Peyer's patch (tissue), 4 donors: ENCODE measurements at regions not wholly inside any gene's neighbourhood (a gene's known extent, or its start where the extent isn't known, plus 50 kb on each side); places are given as distances from the start of the nearest gene placed in this dataset.
"Not testable (repeated sequence)": the region's sequence is repeated elsewhere in the genome, so short reads cannot be mapped to it uniquely, and the experiment has no call there.

Source experiments
- CTCF ChIP-seq, 6 experiments: fragments of 450-650 bp in 4 of 6; fragments of 200-600 bp in 2 of 6; sonication (generic) in 1 of 6; IDR thresholded peaks; one replicate each; pipeline ENCODE4 v1.5.1; 2017 to 2019; ENCODE audit warnings: antibody characterized with exemption in 6 of 6, mild to moderate bottlenecking in 3 of 6, moderate library complexity in 1 of 6
- POLR2A ChIP-seq, 2 donors: fragments of 450-650 bp; IDR thresholded peaks; one replicate each; pipeline ENCODE4 v1.5.1; 2017; ENCODE audit warnings: antibody characterized with exemption in 2 of 2, mild to moderate bottlenecking in 2 of 2, moderate library complexity in 2 of 2

DNA sequence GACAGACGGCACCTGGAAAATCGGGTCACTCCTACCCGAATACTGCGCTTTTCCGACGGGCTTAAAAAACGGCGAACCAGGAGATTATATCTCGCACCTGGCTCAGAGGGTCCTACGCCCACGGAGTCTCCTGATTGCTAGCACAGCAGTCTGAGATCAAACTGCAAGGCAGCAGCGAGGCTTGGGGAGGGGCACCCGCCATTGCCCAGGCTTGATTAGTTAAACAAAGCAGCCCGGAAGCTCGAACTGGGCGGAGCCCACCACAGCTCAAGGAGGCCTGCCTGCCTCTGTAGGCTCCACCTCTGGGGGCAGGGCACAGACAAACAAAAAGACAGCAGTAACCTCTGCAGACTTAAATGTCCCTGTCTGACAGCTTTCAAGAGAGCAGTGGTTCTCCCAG is 197.5 kb upstream of the FAT3 start:
- not testable (repeated sequence) for TF ChIP-seq CTCF, POLR2A (IDR thresholded peaks at IDR 0.05)
